B cell (primary cell): ENCODE measurements at regions not wholly inside any gene's neighbourhood (a gene's known extent, or its start where the extent isn't known, plus 50 kb on each side); places are given as distances from the start of the nearest gene placed in this dataset.

Experiments used
- ATAC-seq: fragments of 200-7000 bp; cut with Tn5 transposase; one replicate; pipeline ENCODE4 v1.10.0; 2021; ENCODE audit warnings: low read depth, mild to moderate bottlenecking, moderate number of reproducible peaks, moderate library complexity
- CTCF ChIA-PET: fragments of 350-600 bp; sonication (Branson Sonifier 250); formaldehyde crosslinking; loops from one replicate; lab custom pipeline; 2021; ENCODE audit warnings: antibody characterized with exemption, inconsistent platforms; lab: Charles Lee
- POLR2A ChIA-PET: fragments of 350-600 bp; sonication (Branson Sonifier 250); formaldehyde crosslinking; loops from one replicate; lab custom pipeline; 2021; ENCODE audit warnings: antibody characterized with exemption; lab: Charles Lee
- DNase-seq: peaks from one replicate; pipeline ENCODE4 v3.0.0; 2013
- H2AFZ ChIP-seq: 2 replicates; pipeline ENCODE4 v1.6.1; 2012; ENCODE audit warnings: mild to moderate bottlenecking, low read depth, low read length; ENCODE audit not compliant: insufficient read depth, poor library complexity, severe bottlenecking
- H3K27ac ChIP-seq, 2 donors: 1 replicate in 1 of 2; 2 replicates in 1 of 2; pipeline ENCODE4 v1.5.1; 2012 to 2013; ENCODE audit warnings: low read length in 2 of 2, mild to moderate bottlenecking in 2 of 2, moderate library complexity in 1 of 2
- H3K27me3 ChIP-seq, 4 experiments: fragments of 200-600 bp in 1 of 4; sonication (generic) in 1 of 4; replicated peaks in 1 of 4; 1 replicate in 2 of 4; 2 replicates in 2 of 4; pipeline versions ENCODE4 v1.6.1 to v1.7.0; 2013 to 2016; ENCODE audit warnings: low read length in 3 of 4, mild to moderate bottlenecking in 2 of 4, mixed read lengths in 1 of 4, moderate library complexity in 1 of 4; ENCODE audit not compliant: insufficient read depth in 4 of 4, control insufficient read depth in 3 of 4; ENCODE audit errors: control extremely low read depth in 1 of 4
- H3K36me3 ChIP-seq, 2 experiments: replicated peaks in 1 of 2; 1 replicate in 1 of 2; 2 replicates in 1 of 2; pipeline versions ENCODE4 v1.6.1 to v1.7.1; 2013; ENCODE audit warnings: low read length in 1 of 2; ENCODE audit not compliant: insufficient read depth in 2 of 2, control insufficient read depth in 1 of 2; ENCODE audit errors: control extremely low read depth in 1 of 2, extremely low read depth in 1 of 2
- H3K4me1 ChIP-seq, 2 donors: fragments of 200-600 bp in 1 of 2; sonication (generic) in 1 of 2; 1 replicate in 1 of 2; 2 replicates in 1 of 2; pipeline versions ENCODE4 v1.5.1 to v1.6.1; 2013 to 2017; ENCODE audit warnings: low read length in 2 of 2; ENCODE audit not compliant: control insufficient read depth in 2 of 2, insufficient read depth in 2 of 2
- H3K4me2 ChIP-seq: replicated peaks from 2 replicates; pipeline ENCODE3; 2012; ENCODE audit warnings: mild to moderate bottlenecking, low read depth, low read length; ENCODE audit not compliant: poor library complexity, severe bottlenecking
- H3K4me3 ChIP-seq, 5 experiments: fragments of 200-600 bp in 1 of 5; sonication (generic) in 1 of 5; 1 replicate in 3 of 5; 2 replicates in 2 of 5; pipeline versions ENCODE4 v1.5.1 to v1.7.0; 2011 to 2016; ENCODE audit warnings: low read length in 4 of 5, mild to moderate bottlenecking in 4 of 5, low read depth in 2 of 5, control low read depth in 1 of 5, moderate library complexity in 1 of 5; ENCODE audit not compliant: insufficient read depth in 1 of 5; ENCODE audit errors: control extremely low read depth in 1 of 5, extremely low read depth in 1 of 5
- H3K79me2 ChIP-seq: fragments of 200-600 bp; sonication (generic); one replicate; pipeline ENCODE4 v1.6.0; 2016; ENCODE audit warnings: low read length; ENCODE audit not compliant: control insufficient read depth, insufficient read depth
- H3K9ac ChIP-seq: fragments of 200-600 bp; sonication (generic); 2 replicates; pipeline ENCODE4 v1.6.1; 2017; ENCODE audit warnings: mild to moderate bottlenecking, low read length, moderate library complexity
- H3K9me3 ChIP-seq, 3 donors: one replicate each; pipeline versions ENCODE4 v1.6.1 to v1.7.1; 2013; ENCODE audit warnings: low read length in 2 of 3; ENCODE audit not compliant: control insufficient read depth in 2 of 3, insufficient read depth in 1 of 3; ENCODE audit errors: control extremely low read depth in 1 of 3
- H4K20me1 ChIP-seq: 2 replicates; pipeline ENCODE4 v1.6.0; 2012; ENCODE audit warnings: mild to moderate bottlenecking, low read length; ENCODE audit not compliant: insufficient read depth, control insufficient read depth, poor library complexity, severe bottlenecking
- H3K27ac Mint-ChIP-seq: one replicate; pipeline ENCODE4 v1.8.0; 2021; ENCODE audit warnings: mixed read lengths
- H3K27me3 Mint-ChIP-seq: one replicate; pipeline ENCODE4 v1.8.0; 2021; ENCODE audit warnings: mixed read lengths
- H3K4me1 Mint-ChIP-seq: one replicate; pipeline ENCODE4 v1.8.0; 2021; ENCODE audit warnings: mixed read lengths
- H3K4me3 Mint-ChIP-seq: one replicate; pipeline ENCODE4 v1.8.0; 2021; ENCODE audit warnings: mixed read lengths
- H3K9me3 Mint-ChIP-seq: one replicate; pipeline ENCODE4 v1.8.0; 2022; ENCODE audit warnings: mixed read lengths; ENCODE audit not compliant: insufficient read depth
- EZH2 ChIP-seq: IDR thresholded peaks from 2 replicates; pipeline ENCODE4 v1.6.1; 2012; ENCODE audit warnings: borderline replicate concordance, low read depth, mild to moderate bottlenecking, moderate library complexity, low read length; ENCODE audit not compliant: insufficient read depth, poor library complexity, severe bottlenecking
- WGBS: methylation state at CpG from one replicate; pipeline ENCODE4 v1.1.5; 2013; ENCODE audit warnings: missing lambda C conversion rate; ENCODE audit not compliant: insufficient coverage; 5-methylcytosine and 5-hydroxymethylcytosine counted together
- intact Hi-C: fragments of 100-400 bp; cut with micrococcal nuclease; formaldehyde crosslinking; loops from one replicate; pipeline ENCODE4 v1.10.0; 2022
- TF ChIP-seq, protein P1 (sequence below): fragments of 200-600 bp; IDR thresholded peaks from one replicate; pipeline ENCODE4 v1.8.0; 2022; ENCODE audit warnings: antibody characterized with exemption, mild to moderate bottlenecking

DNA sequence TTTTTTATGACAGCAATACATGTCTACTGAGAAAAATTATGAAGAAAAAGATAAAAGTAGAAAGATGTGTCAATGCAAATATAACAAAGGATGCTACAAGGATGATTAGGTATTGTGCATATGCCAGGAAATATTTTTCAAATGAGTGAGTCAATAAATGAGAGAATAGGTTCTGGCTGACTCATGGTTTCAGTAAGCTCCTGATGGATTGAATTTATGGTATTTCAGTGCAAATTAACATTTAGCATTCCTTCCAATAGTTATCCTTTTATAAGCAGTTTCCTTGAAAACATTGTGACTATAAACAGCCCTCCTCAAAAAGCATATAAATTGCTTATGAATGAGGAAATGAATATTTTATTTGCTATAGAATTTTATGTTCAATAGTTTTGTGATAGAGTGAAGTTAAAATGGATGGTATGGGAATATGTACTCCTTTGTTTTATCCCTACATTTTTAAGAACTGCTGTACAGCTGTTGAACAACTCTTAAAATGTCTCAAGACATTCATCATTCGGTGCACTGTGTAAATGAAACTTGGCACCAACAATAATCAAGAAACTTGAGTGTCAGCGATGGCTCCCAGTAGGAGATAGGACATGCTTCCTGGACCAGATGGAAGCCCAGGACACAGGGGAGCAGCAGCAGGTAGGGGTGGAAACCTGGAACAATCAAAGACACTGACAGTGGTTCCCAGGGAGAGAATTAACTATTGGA, 144.7 kb downstream of the PMAIP1 start:
- no peak for DNase-seq
- intact Hi-C loops: no loop called here
- Histone ChIP-seq H4K20me1 (no peaks in the 10 kb centered on the region), H3K4me2 (no peak overlapping the region), H3K4me1 (no peaks in the 10 kb centered on the region), H3K9me3 (peaks cover 0 to 3% (median 0%) of the 10 kb centered on the region in 3 donors), H3K36me3 (no peaks in the 10 kb centered on the region), H3K27me3 (no peaks in the 10 kb centered on the region), H3K27ac (no peak overlapping the region), H2AFZ (no peak overlapping the region), H3K9ac (no peak overlapping the region), H3K4me3 (no peak overlapping the region), H3K79me2 (no peaks in the 10 kb centered on the region)
- ChIA-PET POLR2A (no interaction called here), CTCF (no interaction called here)
- Mint-ChIP-seq H3K4me3 (no peak overlapping the region), H3K4me1 (no peaks in the 10 kb centered on the region), H3K27ac (no peak overlapping the region), H3K9me3 (peaks cover 3% of the 10 kb centered on the region), H3K27me3 (peaks cover 22% of the 10 kb centered on the region)
- WGBS: 100% methylated on average over 1 of the region's 2 CpGs
- ATAC-seq: no peak
- no peak for TF ChIP-seq EZH2
- TF ChIP-seq, protein P1, sequence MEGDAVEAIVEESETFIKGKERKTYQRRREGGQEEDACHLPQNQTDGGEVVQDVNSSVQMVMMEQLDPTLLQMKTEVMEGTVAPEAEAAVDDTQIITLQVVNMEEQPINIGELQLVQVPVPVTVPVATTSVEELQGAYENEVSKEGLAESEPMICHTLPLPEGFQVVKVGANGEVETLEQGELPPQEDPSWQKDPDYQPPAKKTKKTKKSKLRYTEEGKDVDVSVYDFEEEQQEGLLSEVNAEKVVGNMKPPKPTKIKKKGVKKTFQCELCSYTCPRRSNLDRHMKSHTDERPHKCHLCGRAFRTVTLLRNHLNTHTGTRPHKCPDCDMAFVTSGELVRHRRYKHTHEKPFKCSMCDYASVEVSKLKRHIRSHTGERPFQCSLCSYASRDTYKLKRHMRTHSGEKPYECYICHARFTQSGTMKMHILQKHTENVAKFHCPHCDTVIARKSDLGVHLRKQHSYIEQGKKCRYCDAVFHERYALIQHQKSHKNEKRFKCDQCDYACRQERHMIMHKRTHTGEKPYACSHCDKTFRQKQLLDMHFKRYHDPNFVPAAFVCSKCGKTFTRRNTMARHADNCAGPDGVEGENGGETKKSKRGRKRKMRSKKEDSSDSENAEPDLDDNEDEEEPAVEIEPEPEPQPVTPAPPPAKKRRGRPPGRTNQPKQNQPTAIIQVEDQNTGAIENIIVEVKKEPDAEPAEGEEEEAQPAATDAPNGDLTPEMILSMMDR: no peak

DNA sequence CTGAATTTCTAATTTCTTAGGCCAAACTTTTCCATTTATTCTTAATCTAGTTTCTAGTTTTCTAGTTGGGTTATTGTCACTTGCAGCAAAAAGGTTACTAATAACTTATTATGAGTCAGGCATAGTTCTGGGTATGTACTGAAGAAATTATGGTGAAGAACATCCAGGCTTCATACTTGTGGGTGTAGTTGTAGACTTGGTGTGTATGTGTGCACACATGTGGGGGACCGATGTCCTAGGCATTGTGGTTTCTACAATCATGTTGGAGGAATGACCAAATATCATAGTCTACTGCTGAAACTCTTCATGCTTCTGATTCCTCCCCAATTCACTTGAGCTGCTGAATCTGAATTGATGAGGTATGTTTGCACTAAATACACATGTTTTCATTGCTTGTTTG, 141.2 kb downstream of the PMAIP1 start:
- Histone ChIP-seq H3K79me2 (no peaks in the 10 kb centered on the region), H3K27ac (no peak overlapping the region), H3K4me1 (no peaks in the 10 kb centered on the region), H3K4me2 (no peak overlapping the region), H3K9ac (no peak overlapping the region), H3K27me3 (peaks cover 0 to 2% (median 0%) of the 10 kb centered on the region in 4 experiments), H4K20me1 (no peaks in the 10 kb centered on the region), H3K9me3 (peaks cover 0 to 2% (median 0%) of the 10 kb centered on the region in 3 donors), H3K36me3 (no peaks in the 10 kb centered on the region), H3K4me3 (no peak overlapping the region), H2AFZ (no peak overlapping the region)
- no peak for TF ChIP-seq EZH2
- TF ChIP-seq, protein P1: no peak
- no peak overlapping the region for H3K27ac Mint-ChIP-seq
- H3K4me1 Mint-ChIP-seq: no peaks in the 10 kb centered on the region
- peaks cover 25% of the 10 kb centered on the region for H3K27me3 Mint-ChIP-seq
- no peaks in the 10 kb centered on the region for H3K9me3 Mint-ChIP-seq
- ChIA-PET CTCF (no interaction called here), POLR2A (no interaction called here)
- intact Hi-C loops: no loop called here
- ATAC-seq (no peak), DNase-seq (no peak)
- no CpG with 5 or more reads among the region's 1 CpG for WGBS
- H3K4me3 Mint-ChIP-seq: no peak overlapping the region
